ENCODE measurements at regions not wholly inside any gene's neighbourhood (a gene's known extent, or its start where the extent isn't known, plus 50 kb on each side); places are given as distances from the start of the nearest gene placed in this dataset.

GRCh38 chr14:106877517-106877916, 1351.1 kb downstream of the TMEM121 start (continued):
- TF ChIP-seq FOXM1 (CRISPR knock-in tag; IDR thresholded peaks at IDR 0.05) (no peak), ZUFSP (CRISPR knock-in tag; IDR thresholded peaks at IDR 0.05; ENCODE audit: borderline replicate concordance) (no peak), AFF4 (CRISPR knock-in tag; IDR thresholded peaks at IDR 0.05) (no peak), NONO (IDR thresholded peaks at IDR 0.05) (no peak), NONO (CRISPR knock-in tag; conservative IDR thresholded peaks at IDR 0.05) (no peak), ZNF143 (CRISPR knock-in tag; IDR thresholded peaks at IDR 0.05) (no peak), FOXK2 (IDR thresholded peaks at IDR 0.05) (no peak), TSC22D2 (CRISPR knock-in tag; IDR thresholded peaks at IDR 0.05; ENCODE audit: borderline replicate concordance) (no peak), SSRP1 (CRISPR knock-in tag; IDR thresholded peaks at IDR 0.05) (no peak), TIGD3 (CRISPR knock-in tag; IDR thresholded peaks at IDR 0.05; ENCODE audit: borderline replicate concordance) (no peak), MXI1 (IDR thresholded peaks at IDR 0.05; ENCODE audit: borderline replicate concordance, low read depth, low read length) (no peak)
- TF ChIP-seq, protein P1, sequence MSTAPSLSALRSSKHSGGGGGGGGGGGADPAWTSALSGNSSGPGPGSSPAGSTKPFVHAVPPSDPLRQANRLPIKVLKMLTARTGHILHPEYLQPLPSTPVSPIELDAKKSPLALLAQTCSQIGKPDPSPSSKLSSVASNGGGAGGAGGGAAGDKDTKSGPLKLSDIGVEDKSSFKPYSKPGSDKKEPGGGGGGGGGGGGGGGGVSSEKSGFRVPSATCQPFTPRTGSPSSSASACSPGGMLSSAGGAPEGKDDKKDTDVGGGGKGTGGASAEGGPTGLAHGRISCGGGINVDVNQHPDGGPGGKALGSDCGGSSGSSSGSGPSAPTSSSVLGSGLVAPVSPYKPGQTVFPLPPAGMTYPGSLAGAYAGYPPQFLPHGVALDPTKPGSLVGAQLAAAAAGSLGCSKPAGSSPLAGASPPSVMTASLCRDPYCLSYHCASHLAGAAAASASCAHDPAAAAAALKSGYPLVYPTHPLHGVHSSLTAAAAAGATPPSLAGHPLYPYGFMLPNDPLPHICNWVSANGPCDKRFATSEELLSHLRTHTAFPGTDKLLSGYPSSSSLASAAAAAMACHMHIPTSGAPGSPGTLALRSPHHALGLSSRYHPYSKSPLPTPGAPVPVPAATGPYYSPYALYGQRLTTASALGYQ (CRISPR knock-in tag; IDR thresholded peaks at IDR 0.05) = no peak

All from HepG2 (cell line).